HCT116 (cell line): ENCODE measurements at regions not wholly inside any gene's neighbourhood (a gene's known extent, or its start where the extent isn't known, plus 50 kb on each side); places are given as distances from the start of the nearest gene placed in this dataset.

Experiments
- ATAC-seq: fragments of 200-7000 bp; cut with Tn5 transposase; 2 replicates; pipeline ENCODE4 v1.9.1; 2020; ENCODE audit warnings: mild to moderate bottlenecking, moderate library complexity
- BruUV-seq: library from RNA; stranded (reverse); fragments of 400-500 nt; replicated peaks from 2 replicates; lab custom pipeline; 2021; lab: Mats Ljungman, UMichigan
- CTCF ChIA-PET: fragments of 300-600 bp; sonication (Branson Sonifier 250); formaldehyde crosslinking; loops from one replicate; lab custom pipeline; 2021; ENCODE audit warnings: antibody characterized with exemption; lab: Charles Lee
- POLR2A ChIA-PET: fragments of 300-600, 350-600 bp; sonication (Branson Sonifier 250); formaldehyde crosslinking; loops from one replicate; lab custom pipeline; 2021; ENCODE audit warnings: antibody characterized with exemption; lab: Charles Lee
- RAD21 ChIA-PET, 2 experiments: fragments of 300-600 bp; sonication (Branson Sonifier 250); formaldehyde crosslinking; loops; one replicate each; lab custom pipeline; 2023; ENCODE audit warnings: low total read pairs in 2 of 2; ENCODE audit not compliant: uncharacterized antibody in 2 of 2, unreplicated experiment in 2 of 2, low non-redundant PET in 1 of 2; lab: Charles Lee
- DNase-seq: peaks from one replicate; pipeline ENCODE4 v3.0.0-alpha.2; 2010; ENCODE audit warnings: low read depth, low spot score
- H2AFZ ChIP-seq: fragments of 200-600 bp; shearing (Covaris generic), sonication (generic); 2 replicates; pipeline ENCODE4 v1.6.1; 2017; ENCODE audit warnings: low read depth, mixed run types, mixed read lengths, antibody characterized with exemption, low read length; ENCODE audit not compliant: poor library complexity, severe bottlenecking
- H3K27ac ChIP-seq: 2 replicates; pipeline ENCODE4 v1.5.1; 2012; ENCODE audit warnings: low read depth, low read length
- H3K27me3 ChIP-seq: fragments of 200-600 bp; sonication (generic); 2 replicates; pipeline ENCODE4 v1.6.1; 2016; ENCODE audit warnings: mixed run types, low read length, mixed read lengths; ENCODE audit not compliant: insufficient read depth
- H3K36me3 ChIP-seq, 2 experiments: fragments of 200-500 bp in 1 of 2; fragments of 200-600 bp in 1 of 2; sonication (Bioruptor generic) in 1 of 2; sonication (generic) in 1 of 2; 2 replicates each; pipeline versions ENCODE4 v1.5.1 to v1.6.1; 2014 to 2016; ENCODE audit warnings: low read length in 2 of 2, inconsistent platforms in 1 of 2, mixed read lengths in 1 of 2, mixed run types in 1 of 2; ENCODE audit not compliant: insufficient read depth in 2 of 2, control insufficient read depth in 1 of 2
- H3K4me1 ChIP-seq, 2 experiments: fragments of 200-600 bp in 1 of 2; sonication (generic) in 1 of 2; 2 replicates each; pipeline versions ENCODE4 v1.5.1 to v1.6.1; 2012 to 2017; ENCODE audit warnings: low read length in 2 of 2, inconsistent platforms in 1 of 2, mild to moderate bottlenecking in 1 of 2, mixed read lengths in 1 of 2, mixed run types in 1 of 2, moderate library complexity in 1 of 2; ENCODE audit not compliant: insufficient read depth in 2 of 2, control insufficient read depth in 1 of 2
- H3K4me2 ChIP-seq: fragments of 200-600 bp; sonication (generic); 2 replicates; pipeline ENCODE4 v1.6.1; 2017; ENCODE audit warnings: mixed run types, low read length, mixed read lengths
- H3K4me3 ChIP-seq, 2 experiments: fragments of 200-600 bp in 1 of 2; sonication (generic) in 1 of 2; replicated peaks in 1 of 2; 2 replicates each; pipeline ENCODE4 v1.5.1; 2011 to 2016; ENCODE audit warnings: low read length in 2 of 2, control low read depth in 1 of 2, low read depth in 1 of 2, mild to moderate bottlenecking in 1 of 2, mixed read lengths in 1 of 2, mixed run types in 1 of 2
- H3K79me2 ChIP-seq: fragments of 200-600 bp; sonication (generic); 2 replicates; pipeline ENCODE4 v1.6.1; 2017; ENCODE audit warnings: mild to moderate bottlenecking, mixed run types, low read length, moderate library complexity, mixed read lengths; ENCODE audit not compliant: insufficient read depth
- H3K9ac ChIP-seq: fragments of 200-600 bp; sonication (generic); 2 replicates; pipeline ENCODE4 v1.6.1; 2016; ENCODE audit warnings: low read length, mixed read lengths
- H3K9me2 ChIP-seq: fragments of 200-600 bp; sonication (generic), shearing (Covaris generic); 2 replicates; pipeline ENCODE4 v1.6.1; 2017; ENCODE audit warnings: mixed run types, mild to moderate bottlenecking, moderate library complexity; ENCODE audit not compliant: insufficient read depth
- H3K9me3 ChIP-seq, 2 experiments: fragments of 200-500 bp in 1 of 2; fragments of 200-600 bp in 1 of 2; sonication (Bioruptor generic) in 1 of 2; sonication (generic) in 1 of 2; 2 replicates each; pipeline ENCODE4 v1.6.1; 2014 to 2017; ENCODE audit warnings: low read length in 2 of 2, mixed read lengths in 2 of 2, inconsistent platforms in 1 of 2, low read depth in 1 of 2, mild to moderate bottlenecking in 1 of 2, mixed run types in 1 of 2, moderate library complexity in 1 of 2; ENCODE audit not compliant: control insufficient read depth in 1 of 2, insufficient read depth in 1 of 2
- H4K20me1 ChIP-seq: fragments of 200-600 bp; sonication (generic), shearing (Covaris generic); 2 replicates; pipeline ENCODE4 v1.6.1; 2017; ENCODE audit warnings: mixed run types, mild to moderate bottlenecking, moderate library complexity; ENCODE audit not compliant: insufficient read depth
- CBX3 ChIP-seq: IDR thresholded peaks from 2 replicates; pipeline ENCODE4 v1.6.1; 2012; ENCODE audit warnings: low read depth
- CEBPB ChIP-seq: IDR thresholded peaks from 2 replicates; pipeline ENCODE4 v1.6.1; 2012; ENCODE audit warnings: low read depth
- EGR1 ChIP-seq: IDR thresholded peaks from 2 replicates; pipeline ENCODE4 v1.6.1; 2012; ENCODE audit warnings: low read depth
- EZH2phosphoT487 ChIP-seq: fragments of 200-600 bp; IDR thresholded peaks from 2 replicates; pipeline ENCODE4 v1.6.1; 2018; ENCODE audit warnings: antibody characterized with exemption, borderline replicate concordance
- POLR2AphosphoS5 ChIP-seq: IDR thresholded peaks from 2 replicates; pipeline ENCODE4 v1.6.1; 2011; ENCODE audit warnings: mild to moderate bottlenecking, low read depth, low read length, moderate library complexity
- RAD21 ChIP-seq: IDR thresholded peaks from 2 replicates; pipeline ENCODE4 v1.6.1; 2012; ENCODE audit warnings: low read depth, mild to moderate bottlenecking
- SIN3A ChIP-seq: IDR thresholded peaks from 2 replicates; pipeline ENCODE4 v1.6.1; 2012; ENCODE audit warnings: low read depth
- SP1 ChIP-seq: IDR thresholded peaks from 2 replicates; pipeline ENCODE4 v1.6.1; 2012; ENCODE audit warnings: low read depth
- SRF ChIP-seq: IDR thresholded peaks from 2 replicates; pipeline ENCODE4 v1.6.1; 2012; ENCODE audit warnings: low read depth
- YY1 ChIP-seq: IDR thresholded peaks from 2 replicates; pipeline ENCODE4 v1.6.1; 2011; ENCODE audit warnings: low read length, low read depth, moderate library complexity, mild to moderate bottlenecking; ENCODE audit not compliant: insufficient replicate concordance; ENCODE audit errors: extremely low read depth
- ZFX ChIP-seq: fragments of 450-650 bp; IDR thresholded peaks from 2 replicates; pipeline ENCODE4 v1.6.1; 2017
- ZNF274 ChIP-seq: fragments of 200-500 bp; sonication (Bioruptor generic); IDR thresholded peaks from 2 replicates; pipeline ENCODE4 v1.6.1; 2014; ENCODE audit warnings: mild to moderate bottlenecking, low read depth, low read length, inconsistent platforms
- intact Hi-C: fragments of 100-400 bp; cut with micrococcal nuclease; formaldehyde crosslinking; loops from 2 replicates; pipeline ENCODE4 v1.10.0; 2022
- TF ChIP-seq, protein P1 (sequence below): IDR thresholded peaks from 2 replicates; pipeline ENCODE4 v1.6.1; 2011; ENCODE audit warnings: mild to moderate bottlenecking, low read length, moderate library complexity; ENCODE audit not compliant: insufficient replicate concordance; ENCODE audit errors: extremely low read depth
- TF ChIP-seq, protein P2 (sequence below): IDR thresholded peaks from 2 replicates; pipeline ENCODE4 v1.6.1; 2012
- TF ChIP-seq, protein P3 (sequence below): IDR thresholded peaks from 2 replicates; pipeline ENCODE4 v1.6.1; 2012

DNA sequence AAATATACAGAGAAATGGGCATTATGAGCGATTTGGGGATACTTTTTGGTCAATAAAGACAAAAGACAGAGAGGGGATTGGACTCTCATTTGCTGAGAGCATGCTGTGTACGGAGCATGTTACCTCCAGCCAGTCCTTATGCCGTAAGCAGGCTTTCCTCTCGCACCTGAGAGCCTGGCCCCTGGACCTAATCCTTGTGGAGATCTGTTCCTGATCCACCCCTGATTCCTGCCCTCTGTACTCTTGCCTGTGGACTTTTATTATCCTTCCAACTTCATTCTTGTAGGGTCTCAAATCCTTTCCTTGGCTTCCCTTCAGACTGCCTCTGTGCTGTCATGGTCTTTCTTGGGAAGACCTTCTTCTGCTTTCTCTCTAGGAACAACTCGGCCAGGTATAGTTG lies 803.1 kb upstream of the RAB6C start:
- Histone ChIP-seq H3K9me3 (no peaks in the 10 kb centered on the region), H2AFZ (no peak overlapping the region), H3K27ac (no peak overlapping the region), H3K27me3 (peaks cover 8% of the 10 kb centered on the region; the same call in 1 of the 2 replicates), H4K20me1 (no peaks in the 10 kb centered on the region), H3K4me3 (no peak overlapping the region), H3K4me1 (no peaks in the 10 kb centered on the region), H3K36me3 (no peaks in the 10 kb centered on the region), H3K9ac (no peak overlapping the region), H3K79me2 (no peaks in the 10 kb centered on the region), H3K4me2 (no peak overlapping the region), H3K9me2 (no peaks in the 10 kb centered on the region)
- no peak for DNase-seq
- intact Hi-C loops, result no loop called here
- CTCF ChIA-PET, result no interaction called here
- TF ChIP-seq SP1 (no peak), POLR2AphosphoS5 (no peak), RAD21 (no peak), ZFX (no peak), YY1 (no peak), SIN3A (no peak), CEBPB (no peak), SRF (no peak), EZH2phosphoT487 (no peak), EGR1 (no peak), CBX3 (no peak), ZNF274 (no peak)
- TF ChIP-seq, protein P1, sequence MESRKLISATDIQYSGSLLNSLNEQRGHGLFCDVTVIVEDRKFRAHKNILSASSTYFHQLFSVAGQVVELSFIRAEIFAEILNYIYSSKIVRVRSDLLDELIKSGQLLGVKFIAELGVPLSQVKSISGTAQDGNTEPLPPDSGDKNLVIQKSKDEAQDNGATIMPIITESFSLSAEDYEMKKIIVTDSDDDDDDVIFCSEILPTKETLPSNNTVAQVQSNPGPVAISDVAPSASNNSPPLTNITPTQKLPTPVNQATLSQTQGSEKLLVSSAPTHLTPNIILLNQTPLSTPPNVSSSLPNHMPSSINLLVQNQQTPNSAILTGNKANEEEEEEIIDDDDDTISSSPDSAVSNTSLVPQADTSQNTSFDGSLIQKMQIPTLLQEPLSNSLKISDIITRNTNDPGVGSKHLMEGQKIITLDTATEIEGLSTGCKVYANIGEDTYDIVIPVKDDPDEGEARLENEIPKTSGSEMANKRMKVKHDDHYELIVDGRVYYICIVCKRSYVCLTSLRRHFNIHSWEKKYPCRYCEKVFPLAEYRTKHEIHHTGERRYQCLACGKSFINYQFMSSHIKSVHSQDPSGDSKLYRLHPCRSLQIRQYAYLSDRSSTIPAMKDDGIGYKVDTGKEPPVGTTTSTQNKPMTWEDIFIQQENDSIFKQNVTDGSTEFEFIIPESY, result no peak
- TF ChIP-seq, protein P2, sequence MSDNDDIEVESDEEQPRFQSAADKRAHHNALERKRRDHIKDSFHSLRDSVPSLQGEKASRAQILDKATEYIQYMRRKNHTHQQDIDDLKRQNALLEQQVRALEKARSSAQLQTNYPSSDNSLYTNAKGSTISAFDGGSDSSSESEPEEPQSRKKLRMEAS, result no peak
- TF ChIP-seq, protein P3, sequence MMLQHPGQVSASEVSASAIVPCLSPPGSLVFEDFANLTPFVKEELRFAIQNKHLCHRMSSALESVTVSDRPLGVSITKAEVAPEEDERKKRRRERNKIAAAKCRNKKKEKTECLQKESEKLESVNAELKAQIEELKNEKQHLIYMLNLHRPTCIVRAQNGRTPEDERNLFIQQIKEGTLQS, result no peak
- RAD21 ChIA-PET, result no interaction called here
- POLR2A ChIA-PET, result no interaction called here
- no TSS peak for BruUV-seq
- no peak for ATAC-seq
